ENCODE measurements at regions not wholly inside any gene's neighbourhood (a gene's known extent, or its start where the extent isn't known, plus 50 kb on each side); places are given as distances from the start of the nearest gene placed in this dataset.

DNA sequence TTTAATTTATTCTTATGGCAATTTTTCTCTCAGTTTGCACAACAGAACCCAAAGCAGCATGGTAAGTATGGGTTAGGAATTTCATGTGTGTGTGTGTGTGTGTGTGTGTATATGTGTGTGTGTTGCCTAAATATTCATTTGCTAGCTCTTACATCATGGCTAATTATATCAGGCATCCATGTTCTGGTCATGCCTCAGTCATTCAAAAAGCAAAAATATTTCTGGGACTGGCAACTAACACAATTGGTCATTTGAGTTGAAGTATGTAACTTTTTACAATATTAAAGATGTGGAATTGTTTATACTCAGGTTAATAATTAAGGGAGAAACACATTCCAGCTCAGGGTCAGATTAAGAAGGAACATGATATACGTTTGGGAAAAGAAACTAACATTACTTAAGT lies 67.6 kb upstream of the PHYHIPL start:
- TF ChIP-seq, protein P1, sequence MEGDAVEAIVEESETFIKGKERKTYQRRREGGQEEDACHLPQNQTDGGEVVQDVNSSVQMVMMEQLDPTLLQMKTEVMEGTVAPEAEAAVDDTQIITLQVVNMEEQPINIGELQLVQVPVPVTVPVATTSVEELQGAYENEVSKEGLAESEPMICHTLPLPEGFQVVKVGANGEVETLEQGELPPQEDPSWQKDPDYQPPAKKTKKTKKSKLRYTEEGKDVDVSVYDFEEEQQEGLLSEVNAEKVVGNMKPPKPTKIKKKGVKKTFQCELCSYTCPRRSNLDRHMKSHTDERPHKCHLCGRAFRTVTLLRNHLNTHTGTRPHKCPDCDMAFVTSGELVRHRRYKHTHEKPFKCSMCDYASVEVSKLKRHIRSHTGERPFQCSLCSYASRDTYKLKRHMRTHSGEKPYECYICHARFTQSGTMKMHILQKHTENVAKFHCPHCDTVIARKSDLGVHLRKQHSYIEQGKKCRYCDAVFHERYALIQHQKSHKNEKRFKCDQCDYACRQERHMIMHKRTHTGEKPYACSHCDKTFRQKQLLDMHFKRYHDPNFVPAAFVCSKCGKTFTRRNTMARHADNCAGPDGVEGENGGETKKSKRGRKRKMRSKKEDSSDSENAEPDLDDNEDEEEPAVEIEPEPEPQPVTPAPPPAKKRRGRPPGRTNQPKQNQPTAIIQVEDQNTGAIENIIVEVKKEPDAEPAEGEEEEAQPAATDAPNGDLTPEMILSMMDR (IDR thresholded peaks at IDR 0.05) = no peak
- TF ChIP-seq POLR2A (IDR thresholded peaks at IDR 0.05) = no peak
- TF ChIP-seq EP300 (IDR thresholded peaks at IDR 0.05; ENCODE audit: low read depth) = no peak
- no peak for TF ChIP-seq POLR2AphosphoS5 (IDR thresholded peaks at IDR 0.05)
